ENCODE measurements at regions not wholly inside any gene's neighbourhood (a gene's known extent, or its start where the extent isn't known, plus 50 kb on each side); places are given as distances from the start of the nearest gene placed in this dataset.

DNA sequence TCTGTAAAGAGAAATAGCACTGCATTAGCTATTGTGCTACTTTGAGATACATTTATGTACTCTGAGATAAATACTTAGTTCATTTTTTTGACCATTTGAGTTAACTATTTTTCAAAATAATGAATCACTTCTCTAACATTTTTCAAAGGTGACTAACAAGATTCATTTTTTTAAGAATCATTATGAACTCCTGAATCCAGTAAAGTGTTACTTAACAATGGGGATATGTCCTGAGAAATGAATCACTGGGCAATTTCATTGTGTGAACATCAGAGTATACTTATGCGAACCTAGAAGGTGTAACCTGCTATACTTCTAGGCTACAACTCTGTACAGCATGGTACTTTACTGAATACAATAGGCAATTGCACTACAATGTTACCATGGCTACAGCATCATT, 355.8 kb downstream of the ARL6IP6 start:
- H3K79me2 ChIP-seq (ENCODE audit: control insufficient read depth, insufficient read depth, low read length): no peaks in the 10 kb centered on the region
- intact Hi-C loops (cut with micrococcal nuclease): no loop called here
- H3K27ac Mint-ChIP-seq: no peak overlapping the region
- H3K4me1 Mint-ChIP-seq: no peaks in the 10 kb centered on the region
- H3K4me3 Mint-ChIP-seq: no peak overlapping the region
- H3K4me3 ChIP-seq (ENCODE audit: control extremely low read depth in 1 of 5, extremely low read depth in 1 of 5, insufficient read depth in 1 of 5, low read depth in 2 of 5, low read length in 4 of 5): no peak overlapping the region
- H2AFZ ChIP-seq (ENCODE audit: insufficient read depth, low read depth, low read length, poor library complexity, severe bottlenecking): no peak overlapping the region
- WGBS (ENCODE audit: insufficient coverage): no CpG with 5 or more reads among the region's 1 CpG
- H3K27me3 Mint-ChIP-seq: no peaks in the 10 kb centered on the region
- H3K36me3 ChIP-seq (replicated peaks in 1 of 2; ENCODE audit: control extremely low read depth in 1 of 2, control insufficient read depth in 1 of 2, extremely low read depth in 1 of 2, insufficient read depth in 2 of 2, low read length in 1 of 2): no peaks in the 10 kb centered on the region
- H3K4me1 ChIP-seq (ENCODE audit: control insufficient read depth in 2 of 2, insufficient read depth in 2 of 2, low read length in 2 of 2): no peaks in the 10 kb centered on the region
- DNase-seq: no peak
- no peak overlapping the region for H3K4me2 ChIP-seq (replicated peaks; ENCODE audit: low read depth, low read length, poor library complexity, severe bottlenecking)
- H3K9me3 ChIP-seq (ENCODE audit: control extremely low read depth in 1 of 3, control insufficient read depth in 2 of 3, insufficient read depth in 1 of 3, low read length in 2 of 3): no peaks in the 10 kb centered on the region
- no peak overlapping the region for H3K27ac ChIP-seq (ENCODE audit: low read length in 2 of 2)
- H3K9ac ChIP-seq (ENCODE audit: low read length): no peak overlapping the region
- ChIA-PET POLR2A (no interaction called here), CTCF (no interaction called here)
- ATAC-seq (ENCODE audit: low read depth): no peak
- no peaks in the 10 kb centered on the region for H3K27me3 ChIP-seq (replicated peaks in 1 of 4; ENCODE audit: control extremely low read depth in 1 of 4, control insufficient read depth in 3 of 4, insufficient read depth in 4 of 4, low read length in 3 of 4)
- TF ChIP-seq, protein P1, sequence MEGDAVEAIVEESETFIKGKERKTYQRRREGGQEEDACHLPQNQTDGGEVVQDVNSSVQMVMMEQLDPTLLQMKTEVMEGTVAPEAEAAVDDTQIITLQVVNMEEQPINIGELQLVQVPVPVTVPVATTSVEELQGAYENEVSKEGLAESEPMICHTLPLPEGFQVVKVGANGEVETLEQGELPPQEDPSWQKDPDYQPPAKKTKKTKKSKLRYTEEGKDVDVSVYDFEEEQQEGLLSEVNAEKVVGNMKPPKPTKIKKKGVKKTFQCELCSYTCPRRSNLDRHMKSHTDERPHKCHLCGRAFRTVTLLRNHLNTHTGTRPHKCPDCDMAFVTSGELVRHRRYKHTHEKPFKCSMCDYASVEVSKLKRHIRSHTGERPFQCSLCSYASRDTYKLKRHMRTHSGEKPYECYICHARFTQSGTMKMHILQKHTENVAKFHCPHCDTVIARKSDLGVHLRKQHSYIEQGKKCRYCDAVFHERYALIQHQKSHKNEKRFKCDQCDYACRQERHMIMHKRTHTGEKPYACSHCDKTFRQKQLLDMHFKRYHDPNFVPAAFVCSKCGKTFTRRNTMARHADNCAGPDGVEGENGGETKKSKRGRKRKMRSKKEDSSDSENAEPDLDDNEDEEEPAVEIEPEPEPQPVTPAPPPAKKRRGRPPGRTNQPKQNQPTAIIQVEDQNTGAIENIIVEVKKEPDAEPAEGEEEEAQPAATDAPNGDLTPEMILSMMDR (IDR thresholded peaks at IDR 0.05): no peak
- no peak for TF ChIP-seq EZH2 (IDR thresholded peaks at IDR 0.05; ENCODE audit: borderline replicate concordance, insufficient read depth, low read depth, low read length, poor library complexity, severe bottlenecking)
- H4K20me1 ChIP-seq (ENCODE audit: control insufficient read depth, insufficient read depth, low read length, poor library complexity, severe bottlenecking): no peaks in the 10 kb centered on the region
- no peaks in the 10 kb centered on the region for H3K9me3 Mint-ChIP-seq (ENCODE audit: insufficient read depth)

DNA sequence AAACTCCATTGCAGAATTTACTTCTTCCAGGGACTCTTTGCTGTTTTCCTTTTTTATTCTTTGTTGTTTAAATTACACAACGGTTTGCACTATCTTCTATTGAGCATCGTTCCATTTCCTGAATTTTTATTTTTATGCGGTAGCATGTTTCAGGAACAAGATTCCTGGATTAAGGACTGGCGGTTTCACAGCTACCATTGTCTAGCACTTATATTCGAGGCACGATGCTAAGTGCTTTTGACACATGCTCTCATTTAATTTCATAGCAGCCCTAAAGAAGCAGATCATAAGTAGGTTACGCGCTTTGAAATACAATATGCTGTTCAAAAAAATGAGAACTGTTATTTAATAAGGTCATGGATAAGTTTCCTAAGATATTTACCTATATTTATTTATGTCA, 354.4 kb downstream of the ARL6IP6 start:
- no peaks in the 10 kb centered on the region for H3K36me3 ChIP-seq (replicated peaks in 1 of 2; ENCODE audit: control extremely low read depth in 1 of 2, control insufficient read depth in 1 of 2, extremely low read depth in 1 of 2, insufficient read depth in 2 of 2, low read length in 1 of 2)
- no peaks in the 10 kb centered on the region for H3K9me3 Mint-ChIP-seq (ENCODE audit: insufficient read depth)
- no peaks in the 10 kb centered on the region for H3K4me1 ChIP-seq (ENCODE audit: control insufficient read depth in 2 of 2, insufficient read depth in 2 of 2, low read length in 2 of 2)
- H3K4me2 ChIP-seq (replicated peaks; ENCODE audit: low read depth, low read length, poor library complexity, severe bottlenecking): no peak overlapping the region
- ChIA-PET POLR2A (no interaction called here), CTCF (no interaction called here)
- no peaks in the 10 kb centered on the region for H3K9me3 ChIP-seq (ENCODE audit: control extremely low read depth in 1 of 3, control insufficient read depth in 2 of 3, insufficient read depth in 1 of 3, low read length in 2 of 3)
- no peak overlapping the region for H3K9ac ChIP-seq (ENCODE audit: low read length)
- no peaks in the 10 kb centered on the region for H3K27me3 Mint-ChIP-seq
- no peak overlapping the region for H3K4me3 Mint-ChIP-seq
- no peak overlapping the region for H3K27ac ChIP-seq (ENCODE audit: low read length in 2 of 2)
- H3K4me1 Mint-ChIP-seq: no peaks in the 10 kb centered on the region
- ATAC-seq (ENCODE audit: low read depth) (no peak), DNase-seq (no peak)
- H4K20me1 ChIP-seq (ENCODE audit: control insufficient read depth, insufficient read depth, low read length, poor library complexity, severe bottlenecking): no peaks in the 10 kb centered on the region
- H2AFZ ChIP-seq (ENCODE audit: insufficient read depth, low read depth, low read length, poor library complexity, severe bottlenecking): no peak overlapping the region
- no peaks in the 10 kb centered on the region for H3K27me3 ChIP-seq (replicated peaks in 1 of 4; ENCODE audit: control extremely low read depth in 1 of 4, control insufficient read depth in 3 of 4, insufficient read depth in 4 of 4, low read length in 3 of 4)
- no peak overlapping the region for H3K27ac Mint-ChIP-seq
- intact Hi-C loops (cut with micrococcal nuclease): no loop called here
- no peaks in the 10 kb centered on the region for H3K79me2 ChIP-seq (ENCODE audit: control insufficient read depth, insufficient read depth, low read length)
- WGBS (ENCODE audit: insufficient coverage): 96% methylated on average over 3 of the region's 8 CpGs
- TF ChIP-seq, protein P1 (IDR thresholded peaks at IDR 0.05): no peak
- TF ChIP-seq EZH2 (IDR thresholded peaks at IDR 0.05; ENCODE audit: borderline replicate concordance, insufficient read depth, low read depth, low read length, poor library complexity, severe bottlenecking): no peak
- H3K4me3 ChIP-seq (ENCODE audit: control extremely low read depth in 1 of 5, extremely low read depth in 1 of 5, insufficient read depth in 1 of 5, low read depth in 2 of 5, low read length in 4 of 5): no peak overlapping the region
